IMR-90 (cell line): ENCODE measurements at regions not wholly inside any gene's neighbourhood (a gene's known extent, or its start where the extent isn't known, plus 50 kb on each side); places are given as distances from the start of the nearest gene placed in this dataset.

Source experiments
- ATAC-seq: fragments of 200-7000 bp; cut with Tn5 transposase; 2 replicates; pipeline ENCODE4 v1.9.1; 2020; ENCODE audit warnings: low read depth, mild to moderate bottlenecking, moderate library complexity
- BruUV-seq: library from RNA; stranded (reverse); fragments of 400-500 nt; replicated peaks from 2 replicates; lab custom pipeline; 2021; lab: Mats Ljungman, UMichigan
- CTCF ChIA-PET: fragments of 300-600 bp; formaldehyde crosslinking; extraction: SDS; loops from one replicate; lab custom pipeline; 2021; ENCODE audit warnings: antibody characterized with exemption; lab: Yijun Ruan, JAX
- POLR2A ChIA-PET: fragments of 300-600 bp; sonication (Branson Sonifier 250); formaldehyde crosslinking; loops from one replicate; lab custom pipeline; 2022; ENCODE audit warnings: antibody characterized with exemption; ENCODE audit not compliant: unreplicated experiment; lab: Charles Lee
- DNase-seq: peaks from one replicate; pipeline ENCODE4 v3.0.0; 2013
- H2AFZ ChIP-seq: replicated peaks from 2 replicates; pipeline ENCODE3; 2013; ENCODE audit warnings: low read length, mild to moderate bottlenecking; ENCODE audit not compliant: poor library complexity
- H2AK5ac ChIP-seq: 2 replicates; pipeline ENCODE4 v1.6.1; 2013; ENCODE audit warnings: low read depth, low read length, inconsistent platforms
- H2AK9ac ChIP-seq: replicated peaks from 2 replicates; pipeline ENCODE3; 2013; ENCODE audit warnings: mild to moderate bottlenecking, low read depth, low read length, moderate library complexity; ENCODE audit not compliant: poor library complexity
- H2BK120ac ChIP-seq: 2 replicates; pipeline ENCODE4 v1.6.1; 2013; ENCODE audit warnings: low read depth, low read length, inconsistent platforms
- H2BK15ac ChIP-seq: 3 replicates; pipeline ENCODE4 v1.6.1; 2013; ENCODE audit warnings: low read depth, low read length, inconsistent platforms
- H2BK20ac ChIP-seq: 2 replicates; pipeline ENCODE4 v1.6.1; 2013; ENCODE audit warnings: low read depth, mild to moderate bottlenecking, inconsistent platforms, low read length, moderate library complexity
- H2BK5ac ChIP-seq: 2 replicates; pipeline ENCODE4 v1.6.1; 2013; ENCODE audit warnings: mild to moderate bottlenecking, low read depth, low read length, inconsistent platforms; ENCODE audit not compliant: poor library complexity, severe bottlenecking
- H3K14ac ChIP-seq: replicated peaks from 2 replicates; pipeline ENCODE4 v1.6.1; 2013; ENCODE audit warnings: low read depth, low read length, inconsistent platforms
- H3K18ac ChIP-seq: 2 replicates; pipeline ENCODE4 v1.6.1; 2013; ENCODE audit warnings: low read depth, low read length, control low read depth
- H3K23ac ChIP-seq: 2 replicates; pipeline ENCODE4 v1.6.1; 2013; ENCODE audit warnings: low read depth, low read length, inconsistent platforms
- H3K27ac ChIP-seq: 2 replicates; pipeline ENCODE4 v1.5.1; 2013; ENCODE audit warnings: mild to moderate bottlenecking, control low read depth, low read length; ENCODE audit not compliant: insufficient read depth
- H3K27me3 ChIP-seq: 2 replicates; pipeline ENCODE4 v1.6.1; 2013; ENCODE audit warnings: low read length; ENCODE audit not compliant: control insufficient read depth, insufficient read depth
- H3K36me3 ChIP-seq: 2 replicates; pipeline ENCODE4 v1.6.1; 2013; ENCODE audit warnings: low read length, mixed read lengths; ENCODE audit not compliant: control insufficient read depth, insufficient read depth
- H3K4ac ChIP-seq: 2 replicates; pipeline ENCODE4 v1.6.1; 2013; ENCODE audit warnings: low read depth, low read length, inconsistent platforms
- H3K4me1 ChIP-seq: 2 replicates; pipeline ENCODE4 v1.6.1; 2013; ENCODE audit warnings: low read length, mixed read lengths; ENCODE audit not compliant: control insufficient read depth, insufficient read depth
- H3K4me2 ChIP-seq: 2 replicates; pipeline ENCODE4 v1.6.1; 2013; ENCODE audit warnings: low read depth, mild to moderate bottlenecking, control low read depth, low read length, moderate library complexity
- H3K4me3 ChIP-seq: 2 replicates; pipeline ENCODE4 v1.5.1; 2013; ENCODE audit warnings: low read depth, mild to moderate bottlenecking, control low read depth, low read length, moderate library complexity; ENCODE audit not compliant: insufficient read depth
- H3K56ac ChIP-seq: 2 replicates; pipeline ENCODE4 v1.6.1; 2013; ENCODE audit warnings: low read length, inconsistent platforms; ENCODE audit not compliant: insufficient read depth; ENCODE audit errors: extremely low read depth
- H3K79me1 ChIP-seq, 2 experiments: 2 replicates each; pipeline ENCODE4 v1.6.1; 2013; ENCODE audit warnings: low read length in 2 of 2, inconsistent platforms in 1 of 2, low read depth in 1 of 2
- H3K9ac ChIP-seq: 2 replicates; pipeline ENCODE4 v1.6.1; 2013; ENCODE audit warnings: low read depth, low read length, control low read depth
- H3K9me1 ChIP-seq: 2 replicates; pipeline ENCODE4 v1.6.1; 2013; ENCODE audit warnings: low read length, inconsistent platforms; ENCODE audit not compliant: insufficient read depth
- H3K9me3 ChIP-seq: 2 replicates; pipeline ENCODE4 v1.6.1; 2013; ENCODE audit warnings: low read length; ENCODE audit not compliant: control insufficient read depth, insufficient read depth
- H4K20me1 ChIP-seq: 2 replicates; pipeline ENCODE4 v1.6.1; 2013; ENCODE audit warnings: low read length, inconsistent platforms; ENCODE audit not compliant: insufficient read depth
- H4K5ac ChIP-seq: 2 replicates; pipeline ENCODE4 v1.6.1; 2013; ENCODE audit warnings: mild to moderate bottlenecking, low read depth, low read length, control low read depth
- H4K8ac ChIP-seq, 2 experiments: 2 replicates each; pipeline ENCODE4 v1.6.1; 2013; ENCODE audit warnings: low read depth in 2 of 2, low read length in 2 of 2, control low read depth in 1 of 2, inconsistent platforms in 1 of 2
- H4K91ac ChIP-seq: 2 replicates; pipeline ENCODE4 v1.6.1; 2013; ENCODE audit warnings: low read depth, low read length, inconsistent platforms; ENCODE audit not compliant: insufficient read depth
- BHLHE40 ChIP-seq: fragments of 150-350 bp; IDR thresholded peaks from 2 replicates; pipeline ENCODE4 v1.6.1; 2016; ENCODE audit warnings: mild to moderate bottlenecking, low read depth, low read length
- CEBPB ChIP-seq: IDR thresholded peaks from 2 replicates; pipeline ENCODE4 v1.6.1; 2012; ENCODE audit warnings: low read depth, low read length, improper control_type of control experiment
- CHD1 ChIP-seq: IDR thresholded peaks from 2 replicates; pipeline ENCODE4 v1.6.1; 2012; ENCODE audit warnings: low read depth, low read length, improper control_type of control experiment
- CTCF ChIP-seq: conservative IDR thresholded peaks from 2 replicates; pipeline ENCODE4 v1.5.1; 2012; ENCODE audit warnings: mild to moderate bottlenecking, low read depth, low read length, improper control_type of control experiment
- ELK1 ChIP-seq: fragments of 150-350 bp; IDR thresholded peaks from 2 replicates; pipeline ENCODE4 v1.6.1; 2016; ENCODE audit warnings: low read depth, mild to moderate bottlenecking, low read length, moderate library complexity, borderline replicate concordance
- FOS ChIP-seq: fragments of 150-350 bp; IDR thresholded peaks from 2 replicates; pipeline ENCODE4 v1.6.1; 2016; ENCODE audit warnings: low read depth, low read length
- MAFK ChIP-seq: IDR thresholded peaks from 2 replicates; pipeline ENCODE4 v1.6.1; 2012; ENCODE audit warnings: low read depth, low read length, improper control_type of control experiment
- MAZ ChIP-seq: IDR thresholded peaks from 2 replicates; pipeline ENCODE4 v1.6.1; 2012; ENCODE audit warnings: low read depth, mild to moderate bottlenecking, low read length, improper control_type of control experiment, moderate library complexity, borderline replicate concordance
- MXI1 ChIP-seq: IDR thresholded peaks from 2 replicates; pipeline ENCODE4 v1.6.1; 2012; ENCODE audit warnings: low read depth, mild to moderate bottlenecking, low read length, moderate library complexity, borderline replicate concordance
- NFE2L2 ChIP-seq: fragments of 150-350 bp; IDR thresholded peaks from 2 replicates; pipeline ENCODE4 v1.6.1; 2016; ENCODE audit warnings: low read depth, mild to moderate bottlenecking, low read length
- POLR2A ChIP-seq: IDR thresholded peaks from 2 replicates; pipeline ENCODE4 v1.6.1; 2012; ENCODE audit warnings: mild to moderate bottlenecking, low read depth, low read length
- RAD21 ChIP-seq: IDR thresholded peaks from 2 replicates; pipeline ENCODE4 v1.6.1; 2012; ENCODE audit warnings: low read length, improper control_type of control experiment
- RCOR1 ChIP-seq: IDR thresholded peaks from 2 replicates; pipeline ENCODE4 v1.6.1; 2012; ENCODE audit warnings: mild to moderate bottlenecking, low read length, improper control_type of control experiment; ENCODE audit not compliant: insufficient replicate concordance
- RFX5 ChIP-seq: IDR thresholded peaks from 2 replicates; pipeline ENCODE4 v1.8.0; 2012; ENCODE audit warnings: low read depth, mild to moderate bottlenecking, low read length, moderate library complexity
- SMC3 ChIP-seq: fragments of 150-350 bp; IDR thresholded peaks from 2 replicates; pipeline ENCODE4 v1.6.1; 2016; ENCODE audit warnings: low read depth, mild to moderate bottlenecking, antibody characterized with exemption, low read length, moderate library complexity
- USF2 ChIP-seq: fragments of 150-350 bp; IDR thresholded peaks from 2 replicates; pipeline ENCODE4 v1.6.1; 2017; ENCODE audit warnings: mild to moderate bottlenecking, antibody characterized with exemption, low read length, low read depth
- WGBS, 2 experiments: methylation state at CpG; one replicate each; pipeline versions ENCODE4 v1.1.5 to v1.1.7; 2013; ENCODE audit warnings: missing lambda C conversion rate in 2 of 2; ENCODE audit not compliant: insufficient read length in 1 of 2; ENCODE audit errors: extremely low coverage in 2 of 2; 5-methylcytosine and 5-hydroxymethylcytosine counted together
- dilution Hi-C: fragments of 300-500 bp; cut with HindIII; formaldehyde crosslinking; loops from one replicate; pipeline ENCODE4 v1.14.3; 2018; ENCODE audit warnings: low sequenced_read_pairs; ENCODE audit not compliant: unreplicated experiment
- in situ Hi-C: fragments of 300-500 bp; cut with MboI; formaldehyde crosslinking; loops from 3 replicates; pipeline ENCODE4 v1.14.3; 2019; ENCODE audit warnings: low sequenced_read_pairs, inconsistent platforms, mixed read lengths
- intact Hi-C: fragments of 100-400 bp; cut with micrococcal nuclease; formaldehyde crosslinking; loops from 2 replicates; pipeline ENCODE4 v1.10.0; 2022

GRCh38 chr4:163614866-163615265 lies 120.4 kb downstream of the TMA16 start:
- in situ Hi-C loops = no loop called here
- POLR2A ChIA-PET = no interaction called here

More at GRCh38 chr4:163614866-163615265, 120.4 kb downstream of the TMA16 start:
- no peak overlapping the region for H4K8ac ChIP-seq
- H4K20me1 ChIP-seq = no peaks in the 10 kb centered on the region
- no peak overlapping the region for H3K18ac ChIP-seq
- H3K23ac ChIP-seq = no peak overlapping the region
- no TSS peak for BruUV-seq
- H3K27ac ChIP-seq = no peak overlapping the region
- H4K91ac ChIP-seq = no peak overlapping the region
- H3K27me3 ChIP-seq = no peaks in the 10 kb centered on the region
- dilution Hi-C loops (no loop called here), intact Hi-C loops (no loop called here)
- no peak for TF ChIP-seq MXI1
- no peak for TF ChIP-seq ELK1
- no peak for TF ChIP-seq NFE2L2
- TF ChIP-seq SMC3 = no peak
- TF ChIP-seq RCOR1 = no peak
- TF ChIP-seq RAD21 = no peak
- TF ChIP-seq CEBPB = no peak
- TF ChIP-seq USF2 = no peak
- TF ChIP-seq CTCF = no peak
- TF ChIP-seq MAFK = no peak
- no peak for TF ChIP-seq MAZ
- no peak for TF ChIP-seq CHD1
- no peak for TF ChIP-seq FOS
- TF ChIP-seq RFX5 = no peak
- TF ChIP-seq POLR2A = no peak
- TF ChIP-seq BHLHE40 = no peak
- H2BK15ac ChIP-seq = no peak overlapping the region
- no CpG with 5 or more reads among the region's 3 CpGs for WGBS, 2 experiments
- no peak overlapping the region for H2BK20ac ChIP-seq
- H2BK5ac ChIP-seq = no peak overlapping the region
- no peak for ATAC-seq
- H2AK5ac ChIP-seq = no peak overlapping the region
- CTCF ChIA-PET = interaction anchor here (0.6 kb wide), 1 partner anchor 395 kb away, joined by 4 read pairs; no protein-coding TSS in a partner anchor
- no peak overlapping the region for H4K5ac ChIP-seq
- no peaks in the 10 kb centered on the region for H3K4me1 ChIP-seq
- H3K36me3 ChIP-seq = no peaks in the 10 kb centered on the region
- no peaks in the 10 kb centered on the region for H3K9me1 ChIP-seq
- no peak overlapping the region for H2AFZ ChIP-seq
- no peak overlapping the region for H3K9ac ChIP-seq
- no peaks in the 10 kb centered on the region for H3K79me1 ChIP-seq
- H3K56ac ChIP-seq = no peak overlapping the region
- no peaks in the 10 kb centered on the region for H3K9me3 ChIP-seq
- DNase-seq = no peak
- no peak overlapping the region for H3K4me2 ChIP-seq
- no peak overlapping the region for H2BK120ac ChIP-seq
- H2AK9ac ChIP-seq = no peak overlapping the region
- no peak overlapping the region for H3K14ac ChIP-seq
- H3K4ac ChIP-seq = no peak overlapping the region
- no peak overlapping the region for H3K4me3 ChIP-seq
